BE2C (cell line): ENCODE measurements at regions not wholly inside any gene's neighbourhood (a gene's known extent, or its start where the extent isn't known, plus 50 kb on each side); places are given as distances from the start of the nearest gene placed in this dataset.

ENCODE experiments used
- DNase-seq: peaks from one replicate; pipeline ENCODE4 v3.0.0-alpha.2; 2020
- H3K27me3 ChIP-seq: fragments of 250-450 bp; sonication (Bioruptor Pico); 2 replicates; pipeline ENCODE4 v1.5.1; 2020; ENCODE audit warnings: mild to moderate bottlenecking
- H3K36me3 ChIP-seq: fragments of 250-450 bp; sonication (Bioruptor Pico); 2 replicates; pipeline ENCODE4 v1.5.1; 2020; ENCODE audit warnings: mild to moderate bottlenecking
- H3K4me1 ChIP-seq: fragments of 250-450 bp; sonication (Bioruptor Pico); 2 replicates; pipeline ENCODE4 v1.5.1; 2020
- H3K4me3 ChIP-seq: 2 replicates; pipeline ENCODE4 v1.5.1; 2011; ENCODE audit warnings: low read depth, low read length
- H3K9me3 ChIP-seq: fragments of 250-450 bp; sonication (Bioruptor Pico); 2 replicates; pipeline ENCODE4 v1.5.1; 2020
- TF ChIP-seq, protein P1 (sequence below): IDR thresholded peaks from 2 replicates; pipeline ENCODE4 v1.5.1; 2012; ENCODE audit warnings: mild to moderate bottlenecking, low read depth, low read length

DNA sequence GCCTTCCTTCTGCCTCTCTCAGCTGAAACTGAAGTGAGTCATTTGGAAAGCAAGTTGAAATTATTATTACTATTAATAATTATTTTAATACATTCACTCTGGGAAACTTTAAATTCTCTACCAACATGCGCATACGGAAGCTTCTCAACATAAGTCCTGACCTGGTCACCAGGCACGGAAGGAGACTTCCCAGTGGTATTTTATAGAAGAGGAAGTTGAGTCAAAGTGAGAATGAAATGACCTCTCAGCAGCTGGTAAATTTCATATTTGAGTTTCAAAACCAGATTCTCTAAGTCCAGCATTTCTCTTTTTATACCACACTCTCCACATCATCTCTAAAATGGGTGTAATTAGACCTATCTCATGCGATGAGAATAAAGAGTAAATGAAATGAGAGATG is 747.4 kb downstream of the VRK1 start:
- H3K27me3 ChIP-seq: no peaks in the 10 kb centered on the region
- TF ChIP-seq, protein P1, sequence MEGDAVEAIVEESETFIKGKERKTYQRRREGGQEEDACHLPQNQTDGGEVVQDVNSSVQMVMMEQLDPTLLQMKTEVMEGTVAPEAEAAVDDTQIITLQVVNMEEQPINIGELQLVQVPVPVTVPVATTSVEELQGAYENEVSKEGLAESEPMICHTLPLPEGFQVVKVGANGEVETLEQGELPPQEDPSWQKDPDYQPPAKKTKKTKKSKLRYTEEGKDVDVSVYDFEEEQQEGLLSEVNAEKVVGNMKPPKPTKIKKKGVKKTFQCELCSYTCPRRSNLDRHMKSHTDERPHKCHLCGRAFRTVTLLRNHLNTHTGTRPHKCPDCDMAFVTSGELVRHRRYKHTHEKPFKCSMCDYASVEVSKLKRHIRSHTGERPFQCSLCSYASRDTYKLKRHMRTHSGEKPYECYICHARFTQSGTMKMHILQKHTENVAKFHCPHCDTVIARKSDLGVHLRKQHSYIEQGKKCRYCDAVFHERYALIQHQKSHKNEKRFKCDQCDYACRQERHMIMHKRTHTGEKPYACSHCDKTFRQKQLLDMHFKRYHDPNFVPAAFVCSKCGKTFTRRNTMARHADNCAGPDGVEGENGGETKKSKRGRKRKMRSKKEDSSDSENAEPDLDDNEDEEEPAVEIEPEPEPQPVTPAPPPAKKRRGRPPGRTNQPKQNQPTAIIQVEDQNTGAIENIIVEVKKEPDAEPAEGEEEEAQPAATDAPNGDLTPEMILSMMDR: no peak
- no peak for DNase-seq
- no peaks in the 10 kb centered on the region for H3K9me3 ChIP-seq
- no peaks in the 10 kb centered on the region for H3K4me1 ChIP-seq
- H3K4me3 ChIP-seq: no peak overlapping the region
- no peaks in the 10 kb centered on the region for H3K36me3 ChIP-seq

DNA sequence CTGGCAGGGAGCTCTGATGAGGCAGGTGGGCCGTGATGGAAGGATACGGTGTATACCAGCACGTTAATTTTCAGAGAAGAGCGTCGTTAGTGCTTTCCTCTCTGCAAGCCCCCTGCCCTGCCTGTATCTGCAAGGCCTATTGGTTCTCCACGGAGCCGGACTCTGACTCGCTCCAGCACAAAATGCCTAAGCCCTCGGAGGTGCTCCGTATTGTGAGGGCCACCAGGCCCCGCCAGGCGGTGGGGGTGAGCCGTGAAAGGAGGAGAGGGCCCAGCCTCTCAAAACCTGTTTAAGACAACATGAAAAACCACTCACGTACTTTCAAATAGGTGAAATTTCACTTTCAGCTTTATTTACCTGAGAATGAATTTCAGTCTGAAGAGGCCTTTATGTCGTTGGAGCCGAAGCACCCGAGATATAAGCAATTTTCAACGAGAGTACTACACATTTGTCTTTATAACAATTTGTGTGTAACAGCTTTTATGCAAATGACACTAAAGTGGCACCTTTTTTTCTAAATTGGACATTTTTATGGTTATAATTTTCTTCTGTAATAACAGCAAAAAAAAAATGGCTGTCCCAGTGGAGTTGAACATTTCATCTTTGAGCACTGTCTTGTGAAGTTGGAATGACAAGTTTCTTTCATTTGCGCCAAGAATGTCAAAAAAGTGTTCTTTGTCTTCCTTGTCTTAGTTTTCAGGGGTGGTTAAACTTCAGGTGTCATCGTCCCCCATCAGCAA is 749.5 kb downstream of the VRK1 start:
- H3K9me3 ChIP-seq: no peaks in the 10 kb centered on the region
- no peak for DNase-seq
- H3K4me1 ChIP-seq: no peaks in the 10 kb centered on the region
- H3K36me3 ChIP-seq: no peaks in the 10 kb centered on the region
- TF ChIP-seq, protein P1: no peak
- no peaks in the 10 kb centered on the region for H3K27me3 ChIP-seq
- H3K4me3 ChIP-seq: no peak overlapping the region

DNA sequence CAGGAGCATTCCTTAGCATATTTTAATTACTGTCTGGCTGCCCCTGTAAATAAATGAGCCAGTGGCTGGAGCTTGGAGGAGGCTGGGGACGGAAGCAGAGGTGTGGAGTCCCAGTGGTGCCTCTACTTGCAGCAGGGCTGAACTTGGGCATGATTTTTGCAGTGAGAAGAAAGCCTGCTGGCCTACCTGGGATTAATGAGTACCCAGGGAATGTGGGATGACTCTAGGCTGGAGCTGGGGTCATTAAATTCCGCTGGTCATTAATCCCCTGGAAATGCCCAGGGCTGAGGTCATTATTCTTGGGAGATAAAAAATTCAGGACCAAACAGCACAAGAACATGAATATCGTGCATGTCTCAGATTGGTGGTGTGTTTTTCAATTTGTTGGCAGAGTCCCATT is 753.3 kb downstream of the VRK1 start:
- no peaks in the 10 kb centered on the region for H3K36me3 ChIP-seq
- H3K9me3 ChIP-seq: no peaks in the 10 kb centered on the region
- TF ChIP-seq, protein P1: no peak
- H3K4me1 ChIP-seq: no peaks in the 10 kb centered on the region
- no peaks in the 10 kb centered on the region for H3K27me3 ChIP-seq
- no peak overlapping the region for H3K4me3 ChIP-seq
- no peak for DNase-seq

DNA sequence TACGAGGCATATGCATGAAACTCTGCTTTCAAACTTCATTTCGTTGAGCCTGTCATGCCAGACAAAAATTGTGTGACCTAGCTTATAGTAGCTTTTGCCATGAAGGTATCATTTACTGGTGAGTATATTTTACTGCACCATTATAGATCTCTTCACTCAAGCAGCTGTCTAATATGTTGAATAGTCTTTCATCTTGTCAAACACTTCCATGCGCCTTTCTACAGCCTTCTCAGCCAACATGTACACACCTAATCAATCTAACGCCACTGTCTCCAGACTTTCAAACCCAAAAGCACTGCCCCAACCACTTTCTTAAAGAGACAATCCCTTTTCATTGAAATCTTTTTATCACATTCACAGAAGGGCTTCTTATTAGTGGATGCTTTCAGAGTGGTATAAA is 757.4 kb downstream of the VRK1 start:
- Histone ChIP-seq H3K36me3 (no peaks in the 10 kb centered on the region), H3K4me3 (no peak overlapping the region), H3K4me1 (no peaks in the 10 kb centered on the region), H3K27me3 (no peaks in the 10 kb centered on the region), H3K9me3 (no peaks in the 10 kb centered on the region)
- TF ChIP-seq, protein P1: no peak
- DNase-seq: no peak

DNA sequence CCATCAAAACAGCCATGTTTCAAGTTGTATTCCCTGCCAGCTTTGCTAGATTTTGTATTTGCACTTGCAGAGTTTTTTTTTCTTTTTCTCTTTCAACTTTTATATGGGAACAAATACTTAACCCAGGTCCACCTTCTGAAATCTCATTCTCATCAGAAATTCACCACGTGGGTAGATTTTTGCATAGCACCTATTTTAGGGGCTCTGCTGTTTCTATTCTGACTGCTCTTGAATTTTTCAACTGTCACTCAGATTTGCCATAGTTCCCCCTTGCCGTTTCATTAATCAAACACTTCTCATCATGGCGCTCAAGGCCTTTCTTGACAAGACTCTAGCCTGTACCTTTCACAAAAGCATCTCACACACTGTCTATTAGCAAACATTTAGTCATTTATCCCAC is 767.2 kb downstream of the VRK1 start:
- H3K9me3 ChIP-seq: no peaks in the 10 kb centered on the region
- no peaks in the 10 kb centered on the region for H3K36me3 ChIP-seq
- no peaks in the 10 kb centered on the region for H3K27me3 ChIP-seq
- no peaks in the 10 kb centered on the region for H3K4me1 ChIP-seq
- DNase-seq: no peak
- TF ChIP-seq, protein P1: no peak
- H3K4me3 ChIP-seq: no peak overlapping the region

DNA sequence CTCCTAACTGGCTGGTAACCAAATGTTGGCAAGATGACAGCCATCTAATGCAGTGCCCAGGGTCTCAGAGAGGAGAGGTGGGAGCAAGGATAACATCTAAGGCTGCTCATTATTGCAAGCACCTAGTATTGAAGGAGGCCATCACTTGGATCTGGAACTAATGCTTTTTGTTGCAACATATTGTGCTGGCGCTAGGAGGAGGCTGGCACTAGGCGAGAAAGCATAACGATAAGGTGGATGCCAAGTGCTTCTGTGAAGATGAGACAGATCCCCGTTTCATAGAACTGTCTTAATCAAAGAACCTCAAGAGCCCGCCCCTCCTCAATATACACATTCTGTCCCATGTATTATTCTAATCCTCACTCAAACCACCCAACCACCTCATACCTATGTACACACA is 774.0 kb downstream of the VRK1 start:
- DNase-seq: no peak
- no peak overlapping the region for H3K4me3 ChIP-seq
- no peaks in the 10 kb centered on the region for H3K4me1 ChIP-seq
- no peaks in the 10 kb centered on the region for H3K27me3 ChIP-seq
- TF ChIP-seq, protein P1: no peak
- no peaks in the 10 kb centered on the region for H3K9me3 ChIP-seq
- H3K36me3 ChIP-seq: no peaks in the 10 kb centered on the region
